ENCODE measurements at regions not wholly inside any gene's neighbourhood (a gene's known extent, or its start where the extent isn't known, plus 50 kb on each side); places are given as distances from the start of the nearest gene placed in this dataset.

GRCh38 chr4:33255094-33255493, 2534.9 kb downstream of the PCDH7 start:
- no peak for TF ChIP-seq PATZ1 (CRISPR knock-in tag; IDR thresholded peaks at IDR 0.05; ENCODE audit: borderline replicate concordance)
- no peak for TF ChIP-seq RARB (CRISPR knock-in tag; IDR thresholded peaks at IDR 0.05)
- TF ChIP-seq ZNF565 (CRISPR knock-in tag; conservative IDR thresholded peaks at IDR 0.05; ENCODE audit: low read depth), result no peak
- no peak for TF ChIP-seq ARNTL (CRISPR knock-in tag; IDR thresholded peaks at IDR 0.05; ENCODE audit: borderline replicate concordance, low read depth)
- no peak for TF ChIP-seq TCF4 (CRISPR knock-in tag; IDR thresholded peaks at IDR 0.05; ENCODE audit: borderline replicate concordance)
- no peak for TF ChIP-seq PPARA (CRISPR knock-in tag; IDR thresholded peaks at IDR 0.05; ENCODE audit: borderline replicate concordance)
- TF ChIP-seq OSR1 (CRISPR knock-in tag; IDR thresholded peaks at IDR 0.05), result no peak
- TF ChIP-seq ZFP30 (CRISPR knock-in tag; IDR thresholded peaks at IDR 0.05), result no peak

Data from SK-N-SH treated with all-trans-retinoic acid at 6 μM for 48 hours (cell line).